HG02943 (cell line): ENCODE measurements at regions not wholly inside any gene's neighbourhood (a gene's known extent, or its start where the extent isn't known, plus 50 kb on each side); places are given as distances from the start of the nearest gene placed in this dataset.

Experiments used
- ATAC-seq: cut with Tn5 transposase; IDR thresholded peaks from one replicate; pipeline ENCODE4 v1.9.1; 2021; ENCODE audit warnings: mild to moderate bottlenecking, low read depth, moderate library complexity; ENCODE audit not compliant: unreplicated experiment

- no peak for ATAC-seq
Observed at GRCh38 chr1:56170784-56171320, 408.5 kb downstream of the PLPP3 start.

DNA sequence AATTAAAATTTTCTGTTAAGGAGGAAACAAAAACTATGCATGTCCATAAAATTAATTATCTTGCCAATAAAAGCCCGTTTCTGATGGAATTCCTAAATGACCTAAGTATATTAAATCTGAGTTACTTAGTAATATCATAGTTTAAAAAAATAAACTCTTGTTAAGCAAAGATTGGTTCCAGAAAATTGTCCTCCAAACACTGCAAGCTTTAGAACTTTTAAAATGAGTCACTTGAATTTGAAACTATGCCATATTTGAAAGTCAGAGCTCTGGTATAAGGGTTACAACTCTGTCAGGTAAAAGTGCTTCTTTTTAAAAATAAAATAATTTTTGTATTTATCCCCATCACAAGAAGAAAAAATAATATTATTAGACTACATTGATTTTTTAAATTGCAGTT lies 409.5 kb downstream of the PLPP3 start:
- no peak for ATAC-seq

DNA sequence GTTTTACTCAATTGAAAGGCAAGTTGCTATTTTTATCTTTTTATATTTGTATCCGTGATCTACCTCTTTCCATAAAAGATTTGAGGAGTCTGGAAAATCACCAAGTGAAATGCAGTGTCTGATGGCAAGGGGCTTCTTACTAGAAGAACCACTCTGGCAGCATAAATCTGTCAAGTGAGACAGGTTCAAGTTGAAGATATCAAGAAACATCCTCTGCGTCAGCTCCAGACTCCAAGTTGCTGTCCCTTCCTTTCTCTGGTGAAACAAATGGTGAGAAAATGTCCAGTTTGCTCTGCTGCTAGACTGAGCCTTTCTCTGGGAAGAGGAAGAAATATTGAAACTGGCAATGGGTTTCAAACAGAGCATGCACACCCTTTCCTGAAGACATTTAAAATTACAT lies 411.2 kb downstream of the PLPP3 start:
- ATAC-seq, result no peak

GRCh38 chr1:56167596-56167995 lies 411.8 kb downstream of the PLPP3 start:
- no peak for ATAC-seq

- no peak for ATAC-seq
Observed at GRCh38 chr1:56160773-56161315, 418.5 kb downstream of the PLPP3 start.

- ATAC-seq, result no peak
Observed at GRCh38 chr1:56156971-56157876, 422.1 kb downstream of the PLPP3 start.

DNA sequence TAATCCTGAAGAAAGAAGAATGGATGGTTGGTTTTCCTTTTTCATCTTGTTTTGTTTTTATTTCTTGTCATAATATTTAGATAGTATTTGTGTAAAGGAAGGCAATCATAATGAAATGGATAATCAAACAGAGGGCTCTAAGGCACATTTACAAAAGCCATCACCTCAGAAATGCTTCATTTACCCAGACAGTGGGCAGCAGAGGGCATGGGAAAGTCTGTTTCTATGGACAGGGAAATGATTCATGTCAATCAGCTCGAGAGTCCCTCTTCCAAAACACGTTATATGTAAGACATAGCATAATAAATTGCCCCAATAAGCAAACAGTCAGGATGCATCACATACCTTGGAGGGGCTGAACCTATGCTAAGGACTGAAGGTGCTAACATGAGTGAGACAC lies 426.1 kb downstream of the PLPP3 start:
- ATAC-seq, result no peak

DNA sequence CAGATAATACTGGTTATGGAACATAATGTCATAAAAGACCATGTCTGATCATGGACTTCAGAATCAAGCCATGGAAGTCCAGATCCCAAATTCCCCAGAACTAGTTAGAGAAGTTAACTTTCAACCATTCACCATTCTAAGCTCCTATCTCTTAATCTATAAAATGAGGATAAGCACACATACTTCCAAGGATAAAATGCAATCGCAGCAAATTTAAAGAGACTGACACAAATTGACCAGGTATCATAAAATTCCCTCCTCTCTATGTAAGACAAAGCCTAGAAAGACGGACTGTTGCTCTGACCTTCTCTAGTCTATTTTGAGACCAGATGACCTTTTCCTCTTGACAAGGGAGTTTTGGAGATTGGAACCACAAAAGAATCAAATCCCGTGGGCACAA lies 426.7 kb downstream of the PLPP3 start:
- ATAC-seq, result no peak

DNA sequence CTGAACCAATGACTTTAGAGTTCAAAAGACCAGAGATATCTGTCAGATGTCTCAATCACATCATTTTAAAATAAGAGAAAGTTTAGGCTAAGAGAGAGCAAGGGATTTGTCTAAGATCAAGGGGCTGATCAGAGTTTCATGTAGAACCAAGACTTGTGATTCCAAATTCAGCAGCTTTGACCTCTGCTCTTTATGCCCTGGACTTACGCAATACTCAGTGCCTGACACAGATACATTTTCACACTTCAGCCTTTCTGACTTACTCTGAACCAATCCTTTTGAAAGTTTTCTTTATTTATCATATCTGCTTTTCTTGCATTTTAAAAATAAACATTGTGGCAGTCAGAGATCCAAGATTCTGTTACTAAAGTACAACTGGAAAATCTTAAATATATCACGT lies 428.0 kb downstream of the PLPP3 start:
- ATAC-seq, result no peak

DNA sequence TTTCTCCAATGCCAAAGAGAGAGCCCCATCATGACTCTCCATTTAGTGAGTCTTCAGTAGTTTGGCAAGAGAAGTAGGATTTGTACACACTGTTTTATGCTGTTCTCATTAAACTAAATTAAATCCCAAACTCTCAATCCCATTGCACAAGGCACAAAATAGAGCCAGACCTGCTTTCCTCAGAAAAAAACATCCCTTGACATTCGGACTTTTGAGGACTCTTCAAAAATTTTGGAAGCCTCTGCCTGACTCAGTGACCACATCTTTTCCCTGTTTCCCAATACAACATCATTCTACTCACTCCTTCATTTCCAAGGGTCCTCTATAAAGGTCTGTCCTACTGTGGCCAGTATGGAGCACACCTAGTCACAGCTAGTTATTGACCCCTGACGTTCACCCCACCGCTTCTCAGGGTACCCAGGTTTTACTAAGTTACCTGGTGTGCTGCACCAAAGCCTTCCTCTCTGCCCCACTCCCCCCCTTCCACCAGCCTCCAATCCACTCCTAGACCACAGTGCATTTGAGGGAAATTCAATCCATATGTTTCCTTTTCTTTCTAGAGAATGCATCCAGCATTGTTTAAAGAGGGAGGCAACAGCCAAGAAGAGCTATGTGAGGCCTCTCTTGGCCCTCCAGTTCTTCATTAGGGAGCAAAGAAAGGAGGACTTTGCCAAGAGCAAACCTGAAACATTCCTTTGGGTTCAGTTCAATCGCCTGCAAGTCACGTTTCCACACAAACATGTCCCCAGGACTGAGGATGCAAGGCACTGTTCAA lies 428.7 kb downstream of the PLPP3 start:
- ATAC-seq, result no peak

DNA sequence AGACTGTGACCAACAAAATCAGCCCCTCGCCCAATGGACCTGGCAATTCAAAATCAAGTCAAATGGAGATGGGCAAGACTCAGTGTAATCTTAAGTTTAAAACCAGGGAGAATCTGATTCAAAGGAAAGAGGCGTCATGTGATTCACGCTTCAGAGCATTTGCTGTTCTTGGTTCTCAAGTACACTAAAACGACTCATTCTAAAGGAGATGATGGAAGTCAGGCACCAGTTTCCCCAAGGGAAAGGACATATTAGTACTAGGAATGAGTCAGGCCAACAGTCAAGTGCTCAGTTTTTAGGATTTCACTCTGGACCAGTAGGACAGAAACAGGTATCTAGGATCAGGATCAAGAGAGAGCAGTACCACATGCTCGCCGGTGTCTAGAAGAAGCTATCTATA lies 429.6 kb downstream of the PLPP3 start:
- no peak for ATAC-seq

- ATAC-seq, result no peak
Observed at GRCh38 chr1:56148326-56149193, 430.8 kb downstream of the PLPP3 start.

DNA sequence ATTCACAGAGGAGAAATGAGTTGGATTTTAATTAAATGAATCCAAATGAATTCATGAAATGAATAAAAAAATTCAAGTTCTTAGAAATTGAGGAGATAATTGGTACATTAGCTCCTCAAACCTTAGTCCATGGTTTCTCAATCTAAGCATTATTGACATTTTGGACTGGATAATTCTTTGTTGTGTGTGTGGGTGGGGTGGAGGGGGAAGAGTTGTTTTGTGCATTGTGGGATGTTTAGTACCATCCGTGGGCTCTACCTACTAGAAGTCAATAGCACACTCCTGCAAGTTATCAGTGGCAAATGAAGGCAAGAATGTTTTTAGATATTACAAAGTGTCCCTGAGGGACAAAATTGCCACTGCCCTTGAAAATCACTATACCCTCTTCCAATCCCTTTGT lies 431.9 kb downstream of the PLPP3 start:
- no peak for ATAC-seq

DNA sequence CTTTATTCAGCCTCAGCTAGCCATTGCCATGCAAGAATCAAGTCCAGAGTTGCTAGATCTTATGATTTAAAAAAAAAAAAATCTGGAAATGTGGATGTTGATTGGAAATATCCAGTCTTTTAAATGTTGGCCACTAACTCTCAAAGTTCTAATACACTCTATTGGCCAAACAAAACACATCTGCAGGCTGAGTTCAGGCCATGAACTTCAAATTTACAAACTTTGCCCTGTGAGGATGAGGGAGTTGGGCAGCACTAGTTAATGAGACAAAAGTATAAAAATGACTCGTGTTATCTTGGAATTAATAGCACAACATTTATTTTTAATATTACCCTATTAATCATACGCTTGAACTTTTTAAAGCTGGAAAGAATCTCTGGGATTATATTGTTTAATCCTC lies 432.3 kb downstream of the PLPP3 start:
- no peak for ATAC-seq

GRCh38 chr1:56146449-56146848 lies 432.9 kb downstream of the PLPP3 start:
- no peak for ATAC-seq

DNA sequence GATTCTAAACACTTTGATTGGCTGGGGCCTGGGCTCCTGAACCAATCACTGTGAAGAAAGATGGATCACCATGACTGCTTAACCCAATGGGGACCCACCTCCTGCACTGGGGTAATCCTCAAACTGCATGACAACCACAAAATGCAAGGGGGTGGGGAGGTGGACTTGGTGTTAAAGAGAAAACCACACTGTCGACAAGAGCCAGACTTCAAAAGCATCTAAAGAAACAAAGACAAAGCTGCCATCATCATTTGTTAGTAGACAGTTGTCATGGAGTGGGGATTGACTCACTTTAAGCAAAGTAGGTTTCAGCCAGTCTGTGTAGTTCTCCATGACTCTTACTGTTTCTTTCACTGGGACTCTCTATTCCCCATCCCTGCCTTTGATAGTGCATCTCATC lies 433.8 kb downstream of the PLPP3 start:
- no peak for ATAC-seq

- ATAC-seq, result no peak
Observed at GRCh38 chr1:56142301-56142700, 437.1 kb downstream of the PLPP3 start.

DNA sequence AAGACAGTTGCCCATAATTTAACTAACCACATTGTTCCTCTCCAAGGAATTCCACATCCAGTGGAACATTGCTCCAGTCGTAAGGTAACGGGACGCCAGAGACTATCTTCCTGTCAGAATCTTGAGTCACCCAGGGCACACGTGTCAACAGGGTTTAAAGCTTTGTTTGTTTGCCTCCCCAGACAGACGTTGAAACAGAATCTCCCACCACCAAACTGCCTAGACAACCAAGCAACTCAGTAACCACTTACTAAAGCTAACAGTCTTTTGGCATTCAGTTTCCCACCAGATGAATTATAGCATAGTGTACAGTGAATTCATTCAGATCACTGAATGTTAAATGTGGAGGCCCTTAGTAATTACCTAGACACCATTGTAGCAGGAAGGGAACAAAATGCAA lies 439.5 kb downstream of the PLPP3 start:
- no peak for ATAC-seq

DNA sequence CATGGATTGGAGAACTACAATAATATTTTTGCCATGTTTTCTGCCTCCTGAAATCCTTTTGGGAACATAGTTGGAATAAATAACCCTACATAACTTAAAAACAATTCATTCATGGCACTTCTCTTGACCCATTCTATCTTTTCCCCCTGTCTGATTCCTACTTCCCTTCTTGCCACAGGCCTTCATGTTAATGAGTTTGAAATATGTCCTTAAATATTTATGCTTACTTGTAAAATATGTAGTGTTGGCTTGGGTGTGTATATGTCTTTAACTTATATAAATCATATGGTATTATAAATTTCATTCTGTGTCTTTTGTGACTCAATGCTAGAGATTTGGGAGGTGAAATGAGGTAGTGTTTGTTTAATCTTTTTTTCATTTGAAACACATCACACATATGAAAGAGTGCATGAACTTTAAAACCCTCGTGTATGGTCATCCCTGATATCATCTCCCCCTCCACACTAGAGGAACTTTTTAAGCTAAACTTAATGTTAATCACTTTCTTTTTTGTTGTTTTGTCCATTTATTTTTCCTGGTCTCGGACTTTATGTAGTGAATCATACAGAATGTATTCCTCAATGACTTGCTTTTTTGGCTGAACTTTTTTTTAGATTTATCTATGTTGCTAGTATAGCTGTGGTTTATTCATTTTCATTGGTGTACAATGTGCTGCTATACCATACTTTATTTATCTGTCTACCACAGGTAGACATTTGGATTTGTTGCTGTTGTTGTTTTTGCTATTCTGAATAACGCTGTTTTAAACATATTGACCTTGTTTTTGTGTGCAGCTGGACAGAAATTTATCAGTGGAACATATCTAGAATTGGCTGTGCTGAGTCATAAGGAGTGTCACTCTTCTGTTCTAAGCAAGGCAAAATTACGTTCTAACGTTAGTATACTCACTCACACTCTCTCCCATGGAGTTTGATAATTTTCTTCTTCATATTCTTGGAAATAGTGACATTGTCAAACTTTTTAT lies 441.6 kb downstream of the PLPP3 start:
- ATAC-seq, result no peak
